ENCODE measurements at regions not wholly inside any gene's neighbourhood (a gene's known extent, or its start where the extent isn't known, plus 50 kb on each side); places are given as distances from the start of the nearest gene placed in this dataset.

- Mint-ChIP-seq H3K36me3 (ENCODE audit: low read depth) (no peaks in the 10 kb centered on the region), H3K4me1 (peaks cover 7% of the 10 kb centered on the region), H3K27me3 (ENCODE audit: insufficient read depth) (no peaks in the 10 kb centered on the region), H3K9me3 (peaks cover 6% of the 10 kb centered on the region), H3K4me3 (no peak overlapping the region), H3K27ac (no peak overlapping the region)
- H3K9ac ChIP-seq (ENCODE audit: extremely low read depth, low read length, poor library complexity, severe bottlenecking), result no peak overlapping the region
- no peak for DNase-seq
- no peaks in the 10 kb centered on the region for H3K27me3 ChIP-seq (ENCODE audit: control insufficient read depth, insufficient read depth, low read length, poor library complexity, severe bottlenecking)
- H3K4me3 ChIP-seq (ENCODE audit: low read length), result no peak overlapping the region
- TF ChIP-seq CTCF (conservative IDR thresholded peaks at IDR 0.05), result no peak
- no peaks in the 10 kb centered on the region for H3K4me1 ChIP-seq (ENCODE audit: control insufficient read depth, insufficient read depth, low read length)
- no peaks in the 10 kb centered on the region for H3K36me3 ChIP-seq (ENCODE audit: control insufficient read depth, insufficient read depth, low read length)
- H3K27ac ChIP-seq (ENCODE audit: low read depth, low read length), result no peak overlapping the region
- H3K9me3 ChIP-seq (ENCODE audit: control insufficient read depth, low read length), result peaks cover 10% of the 10 kb centered on the region
Measured at GRCh38 chr5:125393221-125393815, 646.9 kb upstream of the ZNF608 start.

GRCh38 chr5:125394661-125395280 lies 648.3 kb upstream of the ZNF608 start:
- Mint-ChIP-seq H3K4me1 (peaks cover 19% of the 10 kb centered on the region), H3K9me3 (peaks cover 6% of the 10 kb centered on the region)

GRCh38 chr5:125396462-125396861 lies 650.0 kb upstream of the ZNF608 start:
- no peak overlapping the region for H3K9ac ChIP-seq (ENCODE audit: extremely low read depth, low read length, poor library complexity, severe bottlenecking)
- no peak overlapping the region for H3K4me3 ChIP-seq (ENCODE audit: low read length)

More at GRCh38 chr5:125394661-125395280, 648.3 kb upstream of the ZNF608 start:
- Histone ChIP-seq H3K27me3 (ENCODE audit: control insufficient read depth, insufficient read depth, low read length, poor library complexity, severe bottlenecking) (no peaks in the 10 kb centered on the region), H3K4me3 (ENCODE audit: low read length) (no peak overlapping the region), H3K9me3 (ENCODE audit: control insufficient read depth, low read length) (peaks cover 10% of the 10 kb centered on the region), H3K9ac (ENCODE audit: extremely low read depth, low read length, poor library complexity, severe bottlenecking) (no peak overlapping the region), H3K4me1 (ENCODE audit: control insufficient read depth, insufficient read depth, low read length) (no peaks in the 10 kb centered on the region), H3K27ac (ENCODE audit: low read depth, low read length) (no peak overlapping the region), H3K36me3 (ENCODE audit: control insufficient read depth, insufficient read depth, low read length) (no peaks in the 10 kb centered on the region)
- no peak overlapping the region for H3K4me3 Mint-ChIP-seq
- H3K27ac Mint-ChIP-seq, result no peak overlapping the region
- 75 to 93% methylated on average over 1 of the region's 1 CpG for WGBS, 2 experiments (ENCODE audit: insufficient coverage in 1 of 2, insufficient read length in 1 of 2)
- no peak for TF ChIP-seq CTCF (conservative IDR thresholded peaks at IDR 0.05)
- no peak for DNase-seq
- no peaks in the 10 kb centered on the region for H3K36me3 Mint-ChIP-seq (ENCODE audit: low read depth)
- no peaks in the 10 kb centered on the region for H3K27me3 Mint-ChIP-seq (ENCODE audit: insufficient read depth)

More at GRCh38 chr5:125396462-125396861, 650.0 kb upstream of the ZNF608 start:
- Mint-ChIP-seq H3K27me3 (ENCODE audit: insufficient read depth) (peaks cover 1% of the 10 kb centered on the region), H3K4me3 (no peak overlapping the region), H3K9me3 (peaks cover 6% of the 10 kb centered on the region), H3K36me3 (ENCODE audit: low read depth) (no peaks in the 10 kb centered on the region), H3K27ac (no peak overlapping the region), H3K4me1 (peaks cover 23% of the 10 kb centered on the region)
- no peaks in the 10 kb centered on the region for H3K36me3 ChIP-seq (ENCODE audit: control insufficient read depth, insufficient read depth, low read length)
- no peaks in the 10 kb centered on the region for H3K4me1 ChIP-seq (ENCODE audit: control insufficient read depth, insufficient read depth, low read length)
- 100% methylated on average over 1 of the region's 1 CpG; no CpG with 5 or more reads in 1 of the 2 experiments for WGBS, 2 experiments (ENCODE audit: insufficient coverage in 1 of 2, insufficient read length in 1 of 2)
- TF ChIP-seq CTCF (conservative IDR thresholded peaks at IDR 0.05), result no peak
- H3K9me3 ChIP-seq (ENCODE audit: control insufficient read depth, low read length), result peaks cover 10% of the 10 kb centered on the region
- no peak overlapping the region for H3K27ac ChIP-seq (ENCODE audit: low read depth, low read length)
- no peak for DNase-seq
- H3K27me3 ChIP-seq (ENCODE audit: control insufficient read depth, insufficient read depth, low read length, poor library complexity, severe bottlenecking), result peaks cover 3% of the 10 kb centered on the region
